GM12878 (cell line): ENCODE measurements at regions not wholly inside any gene's neighbourhood (a gene's known extent, or its start where the extent isn't known, plus 50 kb on each side); places are given as distances from the start of the nearest gene placed in this dataset.

Experiments used
- ATAC-seq: fragments of 200-7000 bp; cut with Tn5 transposase; 3 replicates; pipeline ENCODE4 v1.9.1; 2020; ENCODE audit warnings: mild to moderate bottlenecking, moderate library complexity
- BruUV-seq: library from RNA; stranded (reverse); fragments of 400-500 nt; replicated peaks from 2 replicates; lab custom pipeline; 2021; lab: Mats Ljungman, UMichigan
- CTCF ChIA-PET: fragments of 300-600 bp; sonication (Branson Sonifier 250); formaldehyde crosslinking; extraction: SDS; loops from one replicate; lab custom pipeline; 2021; ENCODE audit warnings: inconsistent platforms; lab: Yijun Ruan, JAX
- POLR2A ChIA-PET: fragments of 350-600 bp; formaldehyde crosslinking; extraction: SDS; loops from one replicate; lab custom pipeline; 2021; ENCODE audit warnings: inconsistent platforms; lab: Charles Lee
- RAD21 ChIA-PET: fragments of 300-600 bp; sonication (Branson Sonifier 250); formaldehyde crosslinking; loops from one replicate; lab custom pipeline; 2023; ENCODE audit warnings: antibody characterized with exemption; ENCODE audit not compliant: unreplicated experiment; lab: Charles Lee
- SMC1A ChIA-PET: fragments of 300-600 bp; sonication (Branson Sonifier 250); formaldehyde crosslinking; loops from one replicate; lab custom pipeline; 2023; ENCODE audit not compliant: unreplicated experiment, uncharacterized antibody; lab: Charles Lee
- DNase-seq: peaks from one replicate; pipeline ENCODE4 v3.0.0-alpha.2; 2011; ENCODE audit warnings: low read depth, low spot score
- FAIRE-seq: peaks from 3 replicates; lab custom pipeline; 2011; peaks lifted over from hg19 to GRCh38; lab: Jason Lieb, UNC
- H2AFZ ChIP-seq: 2 replicates; pipeline ENCODE4 v1.6.0; 2011; ENCODE audit warnings: low read depth, low read length, control low read depth; ENCODE audit not compliant: control insufficient read depth
- H3K27ac ChIP-seq: 2 replicates; pipeline ENCODE4 v1.5.1; 2011; ENCODE audit warnings: control low read depth; ENCODE audit not compliant: control insufficient read depth, insufficient read depth
- H3K27me3 ChIP-seq, 2 experiments: replicated peaks in 1 of 2; 2 replicates each; pipeline versions ENCODE4 v1.6.0 to v1.6.1; 2011; ENCODE audit warnings: low read length in 1 of 2; ENCODE audit not compliant: control insufficient read depth in 2 of 2, insufficient read depth in 2 of 2
- H3K36me3 ChIP-seq, 2 experiments: 2 replicates each; pipeline ENCODE4 v1.5.1; 2011; ENCODE audit warnings: low read length in 1 of 2; ENCODE audit not compliant: control insufficient read depth in 2 of 2, insufficient read depth in 2 of 2
- H3K4me1 ChIP-seq: 2 replicates; pipeline ENCODE4 v1.6.1; 2011; ENCODE audit warnings: mild to moderate bottlenecking, low read length, moderate library complexity, mixed read lengths; ENCODE audit not compliant: control insufficient read depth, insufficient read depth
- H3K4me2 ChIP-seq: 2 replicates; pipeline ENCODE4 v1.6.0; 2011; ENCODE audit warnings: control low read depth; ENCODE audit not compliant: control insufficient read depth, insufficient read depth
- H3K4me3 ChIP-seq: fragments of 200-600 bp; sonication (generic); 2 replicates; pipeline ENCODE4 v1.5.1; 2016
- H3K79me2 ChIP-seq: 2 replicates; pipeline ENCODE4 v1.6.0; 2011; ENCODE audit warnings: low read length; ENCODE audit not compliant: control insufficient read depth, insufficient read depth
- H3K9ac ChIP-seq: 2 replicates; pipeline ENCODE4 v1.8.0; 2011; ENCODE audit warnings: low read length, control low read depth, mixed read lengths; ENCODE audit not compliant: control insufficient read depth, insufficient read depth
- H3K9me3 ChIP-seq: replicated peaks from 3 replicates; pipeline ENCODE4 v1.5.1; 2011; ENCODE audit warnings: mild to moderate bottlenecking, low read length; ENCODE audit not compliant: control insufficient read depth, insufficient read depth
- H4K20me1 ChIP-seq: 2 replicates; pipeline ENCODE4 v1.6.0; 2011; ENCODE audit not compliant: control insufficient read depth, insufficient read depth
- CBX3 ChIP-seq: fragments of 200-600 bp; sonication (generic); IDR thresholded peaks from 2 replicates; pipeline ENCODE4 v1.6.1; 2016; ENCODE audit warnings: low read depth, borderline replicate concordance
- CREM ChIP-seq: IDR thresholded peaks from 2 replicates; pipeline ENCODE4 v1.6.1; 2014; ENCODE audit warnings: antibody characterized with exemption, low read depth
- EZH2 ChIP-seq: IDR thresholded peaks from 2 replicates; pipeline ENCODE4 v1.6.1; 2012; ENCODE audit warnings: low read depth, mild to moderate bottlenecking, control low read depth, inconsistent platforms, low read length, borderline replicate concordance; ENCODE audit not compliant: control insufficient read depth
- SMC3 ChIP-seq: IDR thresholded peaks from 2 replicates; pipeline ENCODE4 v1.6.1; 2011; ENCODE audit warnings: low read length, improper control_type of control experiment, borderline replicate concordance
- TCF12 ChIP-seq: IDR thresholded peaks from 2 replicates; pipeline ENCODE4 v1.6.1; 2011; ENCODE audit warnings: low read depth, mild to moderate bottlenecking, low read length
- WGBS: methylation state at CpG from one replicate; pipeline ENCODE4 v1.1.6; 2016; ENCODE audit warnings: low lambda C conversion rate; ENCODE audit not compliant: insufficient replicate concordance, insufficient coverage; ENCODE audit errors: missing lambda C conversion rate; 5-methylcytosine and 5-hydroxymethylcytosine counted together
- in situ Hi-C: fragments of 300-500 bp; cut with MboI; formaldehyde crosslinking; loops from 9 replicates; pipeline ENCODE4 v1.14.3; 2018; ENCODE audit warnings: mixed read lengths
- intact Hi-C: fragments of 100-400 bp; cut with micrococcal nuclease; formaldehyde crosslinking; loops from one replicate; pipeline ENCODE4 v1.14.2; 2022; ENCODE audit not compliant: unreplicated experiment
- TF ChIP-seq, protein P1 (sequence below): fragments of 450-650 bp; IDR thresholded peaks from 2 replicates; pipeline ENCODE4 v1.6.1; 2016; ENCODE audit warnings: mild to moderate bottlenecking, moderate library complexity, borderline replicate concordance
- TF ChIP-seq, protein P2 (sequence below): fragments of 450-650 bp; IDR thresholded peaks from 2 replicates; pipeline ENCODE4 v1.6.1; 2014; ENCODE audit warnings: mild to moderate bottlenecking
- TF ChIP-seq, protein P3 (sequence below): IDR thresholded peaks from 2 replicates; pipeline ENCODE4 v1.6.1; 2011; ENCODE audit warnings: low read depth, low read length, improper control_type of control experiment, borderline replicate concordance

DNA sequence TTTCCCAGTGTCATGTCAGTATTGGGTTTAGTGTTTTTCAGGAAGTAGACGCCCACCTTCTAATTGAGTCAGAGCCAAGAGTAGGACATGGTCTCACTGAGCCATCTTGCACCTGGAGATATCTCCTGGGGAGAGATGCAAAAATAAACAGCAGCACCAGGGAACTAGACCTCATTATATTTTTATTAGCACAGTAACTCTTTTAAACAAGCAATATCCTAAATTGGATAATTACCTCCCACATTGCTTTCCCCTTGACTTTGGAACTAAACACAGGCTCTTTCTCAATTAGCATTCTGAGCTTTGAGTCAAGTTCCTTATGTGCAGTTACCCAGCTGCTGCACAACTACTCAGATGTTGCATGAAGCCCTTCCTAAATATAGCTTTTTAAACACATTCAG, 175.4 kb downstream of the IBTK start:
- no TSS peak for BruUV-seq

More for the DNA sequence above, 175.4 kb downstream of the IBTK start:
- ChIA-PET CTCF (interaction anchor here (0.6 to 1.2 kb wide), 3 partner anchors 10 to 1466 kb away, joined by 3 to 4 read pairs (median 3); no protein-coding TSS in a partner anchor), RAD21 (interaction anchor here (2.3 kb wide), 1 partner anchor 32 kb away, joined by 6 read pairs; no protein-coding TSS in a partner anchor), SMC1A (no interaction called here), POLR2A (no interaction called here)
- no peaks in the 10 kb centered on the region for H3K79me2 ChIP-seq
- ATAC-seq (no peak), FAIRE-seq (no peak), DNase-seq (no peak)
- H3K4me1 ChIP-seq = peaks cover 3% of the 10 kb centered on the region; the same call in 1 of the 2 replicates
- no peak for TF ChIP-seq TCF12
- no peak for TF ChIP-seq CBX3
- no peak for TF ChIP-seq SMC3
- no peak for TF ChIP-seq EZH2
- TF ChIP-seq, protein P1, sequence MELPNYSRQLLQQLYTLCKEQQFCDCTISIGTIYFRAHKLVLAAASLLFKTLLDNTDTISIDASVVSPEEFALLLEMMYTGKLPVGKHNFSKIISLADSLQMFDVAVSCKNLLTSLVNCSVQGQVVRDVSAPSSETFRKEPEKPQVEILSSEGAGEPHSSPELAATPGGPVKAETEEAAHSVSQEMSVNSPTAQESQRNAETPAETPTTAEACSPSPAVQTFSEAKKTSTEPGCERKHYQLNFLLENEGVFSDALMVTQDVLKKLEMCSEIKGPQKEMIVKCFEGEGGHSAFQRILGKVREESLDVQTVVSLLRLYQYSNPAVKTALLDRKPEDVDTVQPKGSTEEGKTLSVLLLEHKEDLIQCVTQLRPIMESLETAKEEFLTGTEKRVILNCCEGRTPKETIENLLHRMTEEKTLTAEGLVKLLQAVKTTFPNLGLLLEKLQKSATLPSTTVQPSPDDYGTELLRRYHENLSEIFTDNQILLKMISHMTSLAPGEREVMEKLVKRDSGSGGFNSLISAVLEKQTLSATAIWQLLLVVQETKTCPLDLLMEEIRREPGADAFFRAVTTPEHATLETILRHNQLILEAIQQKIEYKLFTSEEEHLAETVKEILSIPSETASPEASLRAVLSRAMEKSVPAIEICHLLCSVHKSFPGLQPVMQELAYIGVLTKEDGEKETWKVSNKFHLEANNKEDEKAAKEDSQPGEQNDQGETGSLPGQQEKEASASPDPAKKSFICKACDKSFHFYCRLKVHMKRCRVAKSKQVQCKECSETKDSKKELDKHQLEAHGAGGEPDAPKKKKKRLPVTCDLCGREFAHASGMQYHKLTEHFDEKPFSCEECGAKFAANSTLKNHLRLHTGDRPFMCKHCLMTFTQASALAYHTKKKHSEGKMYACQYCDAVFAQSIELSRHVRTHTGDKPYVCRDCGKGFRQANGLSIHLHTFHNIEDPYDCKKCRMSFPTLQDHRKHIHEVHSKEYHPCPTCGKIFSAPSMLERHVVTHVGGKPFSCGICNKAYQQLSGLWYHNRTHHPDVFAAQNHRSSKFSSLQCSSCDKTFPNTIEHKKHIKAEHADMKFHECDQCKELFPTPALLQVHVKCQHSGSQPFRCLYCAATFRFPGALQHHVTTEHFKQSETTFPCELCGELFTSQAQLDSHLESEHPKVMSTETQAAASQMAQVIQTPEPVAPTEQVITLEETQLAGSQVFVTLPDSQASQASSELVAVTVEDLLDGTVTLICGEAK = no peak
- no peak for TF ChIP-seq CREM
- TF ChIP-seq, protein P2, sequence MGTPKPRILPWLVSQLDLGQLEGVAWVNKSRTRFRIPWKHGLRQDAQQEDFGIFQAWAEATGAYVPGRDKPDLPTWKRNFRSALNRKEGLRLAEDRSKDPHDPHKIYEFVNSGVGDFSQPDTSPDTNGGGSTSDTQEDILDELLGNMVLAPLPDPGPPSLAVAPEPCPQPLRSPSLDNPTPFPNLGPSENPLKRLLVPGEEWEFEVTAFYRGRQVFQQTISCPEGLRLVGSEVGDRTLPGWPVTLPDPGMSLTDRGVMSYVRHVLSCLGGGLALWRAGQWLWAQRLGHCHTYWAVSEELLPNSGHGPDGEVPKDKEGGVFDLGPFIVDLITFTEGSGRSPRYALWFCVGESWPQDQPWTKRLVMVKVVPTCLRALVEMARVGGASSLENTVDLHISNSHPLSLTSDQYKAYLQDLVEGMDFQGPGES = no peak
- TF ChIP-seq, protein P3, sequence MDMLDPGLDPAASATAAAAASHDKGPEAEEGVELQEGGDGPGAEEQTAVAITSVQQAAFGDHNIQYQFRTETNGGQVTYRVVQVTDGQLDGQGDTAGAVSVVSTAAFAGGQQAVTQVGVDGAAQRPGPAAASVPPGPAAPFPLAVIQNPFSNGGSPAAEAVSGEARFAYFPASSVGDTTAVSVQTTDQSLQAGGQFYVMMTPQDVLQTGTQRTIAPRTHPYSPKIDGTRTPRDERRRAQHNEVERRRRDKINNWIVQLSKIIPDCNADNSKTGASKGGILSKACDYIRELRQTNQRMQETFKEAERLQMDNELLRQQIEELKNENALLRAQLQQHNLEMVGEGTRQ = no peak
- H3K4me2 ChIP-seq = no peak overlapping the region
- H3K27me3 ChIP-seq = no peaks in the 10 kb centered on the region
- intact Hi-C loops (no loop called here), in situ Hi-C loops (no loop called here)
- no peaks in the 10 kb centered on the region for H3K36me3 ChIP-seq
- H3K9me3 ChIP-seq = no peaks in the 10 kb centered on the region
- H4K20me1 ChIP-seq = no peaks in the 10 kb centered on the region
- H2AFZ ChIP-seq = no peak overlapping the region
- WGBS = 0% methylated on average over 1 of the region's 1 CpG
- no peak overlapping the region for H3K4me3 ChIP-seq
- H3K27ac ChIP-seq = no peak overlapping the region
- H3K9ac ChIP-seq = no peak overlapping the region
